Neural progenitor cell (in vitro differentiated cells): ENCODE measurements at regions not wholly inside any gene's neighbourhood (a gene's known extent, or its start where the extent isn't known, plus 50 kb on each side); places are given as distances from the start of the nearest gene placed in this dataset.

Source experiments
- DNase-seq: peaks from one replicate; pipeline ENCODE4 v3.0.0-alpha.2; 2016; ENCODE audit warnings: low spot score
- H2AFZ ChIP-seq: fragments of 200-600 bp; sonication (generic); replicated peaks from 2 replicates; pipeline ENCODE4 v1.6.1; 2016; ENCODE audit warnings: antibody characterized with exemption
- H3F3A ChIP-seq: fragments of 200-600 bp; sonication (generic); 2 replicates; pipeline ENCODE4 v1.6.1; 2016; ENCODE audit warnings: antibody characterized with exemption, low read depth
- H3K27ac ChIP-seq: fragments of 200-600 bp; sonication (generic); 2 replicates; pipeline ENCODE4 v1.5.1; 2016; ENCODE audit warnings: mild to moderate bottlenecking
- H3K27me3 ChIP-seq: fragments of 200-600 bp; sonication (generic); 2 replicates; pipeline ENCODE4 v1.6.1; 2016; ENCODE audit warnings: mild to moderate bottlenecking, moderate library complexity
- H3K36me3 ChIP-seq: fragments of 200-600 bp; sonication (generic); 2 replicates; pipeline ENCODE4 v1.5.1; 2016
- H3K4me1 ChIP-seq: fragments of 200-600 bp; sonication (generic); 2 replicates; pipeline ENCODE4 v1.6.1; 2016; ENCODE audit warnings: mixed run types
- H3K4me2 ChIP-seq: fragments of 200-600 bp; sonication (generic); 2 replicates; pipeline ENCODE4 v1.6.1; 2016
- H3K4me3 ChIP-seq: fragments of 200-600 bp; sonication (generic); 2 replicates; pipeline ENCODE4 v1.5.1; 2016
- H3K79me2 ChIP-seq: fragments of 200-600 bp; sonication (generic); 2 replicates; pipeline ENCODE4 v1.6.1; 2016; ENCODE audit warnings: low read depth
- H3K9ac ChIP-seq: fragments of 200-600 bp; sonication (generic); 2 replicates; pipeline ENCODE4 v1.6.1; 2016
- H3K9me3 ChIP-seq: fragments of 200-600 bp; sonication (generic); 2 replicates; pipeline ENCODE4 v1.5.1; 2016; ENCODE audit warnings: low read depth
- H4K20me1 ChIP-seq: fragments of 200-600 bp; sonication (generic); 2 replicates; pipeline ENCODE4 v1.6.1; 2016; ENCODE audit warnings: low read depth
- H3K27ac Mint-ChIP-seq: 3 replicates; pipeline ENCODE4 v1.8.0; 2021; ENCODE audit warnings: mixed read lengths
- H3K27me3 Mint-ChIP-seq: 2 replicates; pipeline ENCODE4 v1.8.0; 2022; ENCODE audit warnings: low read depth, mild to moderate bottlenecking, inconsistent platforms, moderate library complexity, mixed read lengths; ENCODE audit not compliant: insufficient read depth
- H3K36me3 Mint-ChIP-seq: 3 replicates; pipeline ENCODE4 v1.8.0; 2021; ENCODE audit warnings: mixed read lengths
- H3K4me1 Mint-ChIP-seq: 3 replicates; pipeline ENCODE4 v1.8.0; 2021; ENCODE audit warnings: mixed read lengths
- H3K4me3 Mint-ChIP-seq: 3 replicates; pipeline ENCODE4 v1.8.0; 2021; ENCODE audit warnings: mild to moderate bottlenecking, moderate library complexity, mixed read lengths
- H3K9me3 Mint-ChIP-seq: 3 replicates; pipeline ENCODE4 v1.8.0; 2020; ENCODE audit warnings: mixed read lengths
- CTCF ChIP-seq: fragments of 200-600 bp; sonication (generic); IDR thresholded peaks from 2 replicates; pipeline ENCODE4 v1.5.1; 2017; ENCODE audit warnings: antibody characterized with exemption, mild to moderate bottlenecking
- EZH2 ChIP-seq: fragments of 200-600 bp; sonication (generic); IDR thresholded peaks from 2 replicates; pipeline ENCODE4 v1.6.1; 2017; ENCODE audit warnings: antibody characterized with exemption, mild to moderate bottlenecking, moderate library complexity
- EZH2phosphoT487 ChIP-seq: fragments of 200-600 bp; sonication (generic); IDR thresholded peaks from 2 replicates; pipeline ENCODE4 v1.6.1; 2017; ENCODE audit warnings: antibody characterized with exemption

DNA sequence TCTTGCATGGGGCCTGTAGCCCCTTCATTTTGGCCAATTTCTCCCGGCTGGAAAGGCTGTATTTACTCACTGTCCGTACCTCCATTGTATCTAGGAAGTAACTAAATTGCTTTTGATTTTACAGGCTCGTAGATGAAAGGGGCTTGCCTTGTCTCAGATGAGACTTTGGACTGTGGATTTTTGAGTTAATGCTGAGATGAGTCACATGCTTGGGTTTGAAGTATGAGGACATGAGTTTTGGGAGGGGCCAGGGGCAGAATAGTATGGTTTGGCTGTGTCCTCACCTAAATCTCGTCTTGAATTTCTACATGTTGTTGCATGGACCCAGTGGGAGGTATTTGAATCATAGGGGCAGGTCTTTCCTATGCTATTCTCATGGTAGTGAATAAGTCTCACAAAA is 407.6 kb upstream of the NDST3 start:
- DNase-seq: no peak
- Histone ChIP-seq H3K36me3 (no peaks in the 10 kb centered on the region), H3K4me2 (no peak overlapping the region), H3K9ac (no peak overlapping the region), H4K20me1 (no peaks in the 10 kb centered on the region), H3K79me2 (no peaks in the 10 kb centered on the region), H3K9me3 (no peaks in the 10 kb centered on the region), H3K4me3 (no peak overlapping the region), H3K27me3 (no peaks in the 10 kb centered on the region), H3F3A (no peaks in the 10 kb centered on the region), H3K4me1 (no peaks in the 10 kb centered on the region), H2AFZ (no peak overlapping the region), H3K27ac (no peak overlapping the region)
- H3K4me3 Mint-ChIP-seq: no peak overlapping the region
- peaks cover 11% of the 10 kb centered on the region for H3K9me3 Mint-ChIP-seq
- no peak for TF ChIP-seq CTCF
- TF ChIP-seq EZH2phosphoT487: no peak
- no peak for TF ChIP-seq EZH2
- H3K36me3 Mint-ChIP-seq: no peaks in the 10 kb centered on the region
- H3K27me3 Mint-ChIP-seq: no peaks in the 10 kb centered on the region
- H3K27ac Mint-ChIP-seq: no peak overlapping the region
- H3K4me1 Mint-ChIP-seq: peaks cover 8% of the 10 kb centered on the region

DNA sequence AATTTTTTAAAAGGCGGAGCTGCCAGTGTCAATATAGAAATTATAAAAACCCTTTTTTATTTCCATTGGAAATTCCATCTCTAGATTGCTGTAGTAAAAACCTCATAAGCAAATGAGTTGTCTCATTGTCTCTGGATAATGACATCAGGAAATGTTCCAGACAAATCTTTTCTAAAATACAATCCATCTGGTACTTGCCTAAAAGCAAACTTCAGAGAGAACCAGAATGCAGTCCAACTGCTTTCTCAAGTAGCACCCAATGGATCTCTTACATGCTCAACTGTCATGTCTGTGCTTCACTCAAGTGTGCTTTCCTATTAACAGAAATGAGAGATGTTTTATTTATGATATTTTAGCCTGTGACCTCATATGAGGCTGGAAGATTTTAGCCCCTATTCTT is 399.6 kb upstream of the NDST3 start:
- Histone ChIP-seq H2AFZ (no peak overlapping the region), H3K27ac (no peak overlapping the region), H3K4me3 (no peak overlapping the region), H4K20me1 (no peaks in the 10 kb centered on the region), H3K36me3 (no peaks in the 10 kb centered on the region), H3K4me2 (no peak overlapping the region), H3K9me3 (peaks cover 3% of the 10 kb centered on the region), H3F3A (no peaks in the 10 kb centered on the region), H3K79me2 (no peaks in the 10 kb centered on the region), H3K27me3 (no peaks in the 10 kb centered on the region), H3K4me1 (peaks cover 13% of the 10 kb centered on the region), H3K9ac (no peak overlapping the region)
- H3K27me3 Mint-ChIP-seq: no peaks in the 10 kb centered on the region
- H3K4me1 Mint-ChIP-seq: peaks cover 12% of the 10 kb centered on the region
- H3K4me3 Mint-ChIP-seq: no peak overlapping the region
- no peak for TF ChIP-seq CTCF
- no peak for TF ChIP-seq EZH2
- TF ChIP-seq EZH2phosphoT487: no peak
- DNase-seq: no peak
- H3K36me3 Mint-ChIP-seq: no peaks in the 10 kb centered on the region
- peaks cover 7% of the 10 kb centered on the region for H3K9me3 Mint-ChIP-seq
- H3K27ac Mint-ChIP-seq: no peak overlapping the region

GRCh38 chr4:117637347-117637746 is 396.9 kb upstream of the NDST3 start:
- Histone ChIP-seq H3K4me1 (peaks cover 13% of the 10 kb centered on the region), H3K27ac (no peak overlapping the region), H3K79me2 (no peaks in the 10 kb centered on the region), H3K36me3 (no peaks in the 10 kb centered on the region), H3K9me3 (no peaks in the 10 kb centered on the region), H3K4me2 (no peak overlapping the region), H3F3A (no peaks in the 10 kb centered on the region), H3K4me3 (no peak overlapping the region), H3K27me3 (no peaks in the 10 kb centered on the region), H2AFZ (no peak overlapping the region), H3K9ac (no peak overlapping the region), H4K20me1 (no peaks in the 10 kb centered on the region)
- Mint-ChIP-seq H3K9me3 (no peaks in the 10 kb centered on the region), H3K4me3 (no peak overlapping the region), H3K27me3 (no peaks in the 10 kb centered on the region), H3K27ac (no peak overlapping the region), H3K36me3 (no peaks in the 10 kb centered on the region), H3K4me1 (peaks cover 12% of the 10 kb centered on the region)
- TF ChIP-seq EZH2phosphoT487 (no peak), CTCF (no peak), EZH2 (no peak)
- no peak for DNase-seq

DNA sequence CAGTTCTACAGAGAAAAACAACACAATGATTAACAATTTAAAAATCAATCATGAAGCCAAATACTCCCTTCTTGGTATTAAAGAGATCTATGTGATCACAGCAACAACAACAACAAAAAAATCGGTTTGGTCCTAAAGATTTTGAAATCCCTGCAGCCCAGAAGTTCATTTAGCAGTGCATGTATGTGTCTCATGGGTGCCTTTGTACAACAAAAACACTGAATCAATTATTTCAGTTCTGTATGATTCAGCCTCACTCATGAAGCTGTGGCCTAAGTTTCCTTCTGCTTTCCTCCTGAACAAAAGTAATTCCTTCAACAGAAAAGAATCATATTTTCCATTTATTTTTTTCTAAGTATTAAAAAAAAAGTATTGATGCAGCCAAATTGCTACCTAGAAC is 393.4 kb upstream of the NDST3 start:
- Histone ChIP-seq H3K36me3 (no peaks in the 10 kb centered on the region), H3K9ac (no peak overlapping the region), H4K20me1 (no peaks in the 10 kb centered on the region), H3K27ac (no peak overlapping the region), H3K9me3 (no peaks in the 10 kb centered on the region), H3K27me3 (no peaks in the 10 kb centered on the region), H3K4me1 (peaks cover 13% of the 10 kb centered on the region), H3K79me2 (no peaks in the 10 kb centered on the region), H3K4me3 (no peak overlapping the region), H3F3A (no peaks in the 10 kb centered on the region), H3K4me2 (no peak overlapping the region), H2AFZ (no peak overlapping the region)
- TF ChIP-seq EZH2 (no peak), EZH2phosphoT487 (no peak), CTCF (no peak)
- Mint-ChIP-seq H3K4me3 (no peak overlapping the region), H3K4me1 (peaks cover 12% of the 10 kb centered on the region), H3K27me3 (no peaks in the 10 kb centered on the region), H3K9me3 (no peaks in the 10 kb centered on the region), H3K36me3 (no peaks in the 10 kb centered on the region), H3K27ac (no peak overlapping the region)
- no peak for DNase-seq
